B cell (primary cell): ENCODE measurements at regions not wholly inside any gene's neighbourhood (a gene's known extent, or its start where the extent isn't known, plus 50 kb on each side); places are given as distances from the start of the nearest gene placed in this dataset.
"Not testable (repeated sequence)": the region's sequence is repeated elsewhere in the genome, so short reads cannot be mapped to it uniquely, and the experiment has no call there.

ENCODE experiments used
- ATAC-seq: fragments of 200-7000 bp; cut with Tn5 transposase; one replicate; pipeline ENCODE4 v1.10.0; 2021; ENCODE audit warnings: low read depth, mild to moderate bottlenecking, moderate number of reproducible peaks, moderate library complexity
- CTCF ChIA-PET: fragments of 350-600 bp; sonication (Branson Sonifier 250); formaldehyde crosslinking; loops from one replicate; lab custom pipeline; 2021; ENCODE audit warnings: antibody characterized with exemption, inconsistent platforms; lab: Charles Lee
- POLR2A ChIA-PET: fragments of 350-600 bp; sonication (Branson Sonifier 250); formaldehyde crosslinking; loops from one replicate; lab custom pipeline; 2021; ENCODE audit warnings: antibody characterized with exemption; lab: Charles Lee
- DNase-seq: peaks from one replicate; pipeline ENCODE4 v3.0.0; 2013
- H2AFZ ChIP-seq: 2 replicates; pipeline ENCODE4 v1.6.1; 2012; ENCODE audit warnings: mild to moderate bottlenecking, low read depth, low read length; ENCODE audit not compliant: insufficient read depth, poor library complexity, severe bottlenecking
- H3K27ac ChIP-seq, 2 donors: 1 replicate in 1 of 2; 2 replicates in 1 of 2; pipeline ENCODE4 v1.5.1; 2012 to 2013; ENCODE audit warnings: low read length in 2 of 2, mild to moderate bottlenecking in 2 of 2, moderate library complexity in 1 of 2
- H3K27me3 ChIP-seq, 4 experiments: fragments of 200-600 bp in 1 of 4; sonication (generic) in 1 of 4; replicated peaks in 1 of 4; 1 replicate in 2 of 4; 2 replicates in 2 of 4; pipeline versions ENCODE4 v1.6.1 to v1.7.0; 2013 to 2016; ENCODE audit warnings: low read length in 3 of 4, mild to moderate bottlenecking in 2 of 4, mixed read lengths in 1 of 4, moderate library complexity in 1 of 4; ENCODE audit not compliant: insufficient read depth in 4 of 4, control insufficient read depth in 3 of 4; ENCODE audit errors: control extremely low read depth in 1 of 4
- H3K36me3 ChIP-seq, 2 experiments: replicated peaks in 1 of 2; 1 replicate in 1 of 2; 2 replicates in 1 of 2; pipeline versions ENCODE4 v1.6.1 to v1.7.1; 2013; ENCODE audit warnings: low read length in 1 of 2; ENCODE audit not compliant: insufficient read depth in 2 of 2, control insufficient read depth in 1 of 2; ENCODE audit errors: control extremely low read depth in 1 of 2, extremely low read depth in 1 of 2
- H3K4me1 ChIP-seq, 2 donors: fragments of 200-600 bp in 1 of 2; sonication (generic) in 1 of 2; 1 replicate in 1 of 2; 2 replicates in 1 of 2; pipeline versions ENCODE4 v1.5.1 to v1.6.1; 2013 to 2017; ENCODE audit warnings: low read length in 2 of 2; ENCODE audit not compliant: control insufficient read depth in 2 of 2, insufficient read depth in 2 of 2
- H3K4me2 ChIP-seq: replicated peaks from 2 replicates; pipeline ENCODE3; 2012; ENCODE audit warnings: mild to moderate bottlenecking, low read depth, low read length; ENCODE audit not compliant: poor library complexity, severe bottlenecking
- H3K4me3 ChIP-seq, 5 experiments: fragments of 200-600 bp in 1 of 5; sonication (generic) in 1 of 5; 1 replicate in 3 of 5; 2 replicates in 2 of 5; pipeline versions ENCODE4 v1.5.1 to v1.7.0; 2011 to 2016; ENCODE audit warnings: low read length in 4 of 5, mild to moderate bottlenecking in 4 of 5, low read depth in 2 of 5, control low read depth in 1 of 5, moderate library complexity in 1 of 5; ENCODE audit not compliant: insufficient read depth in 1 of 5; ENCODE audit errors: control extremely low read depth in 1 of 5, extremely low read depth in 1 of 5
- H3K79me2 ChIP-seq: fragments of 200-600 bp; sonication (generic); one replicate; pipeline ENCODE4 v1.6.0; 2016; ENCODE audit warnings: low read length; ENCODE audit not compliant: control insufficient read depth, insufficient read depth
- H3K9ac ChIP-seq: fragments of 200-600 bp; sonication (generic); 2 replicates; pipeline ENCODE4 v1.6.1; 2017; ENCODE audit warnings: mild to moderate bottlenecking, low read length, moderate library complexity
- H3K9me3 ChIP-seq, 3 donors: one replicate each; pipeline versions ENCODE4 v1.6.1 to v1.7.1; 2013; ENCODE audit warnings: low read length in 2 of 3; ENCODE audit not compliant: control insufficient read depth in 2 of 3, insufficient read depth in 1 of 3; ENCODE audit errors: control extremely low read depth in 1 of 3
- H4K20me1 ChIP-seq: 2 replicates; pipeline ENCODE4 v1.6.0; 2012; ENCODE audit warnings: mild to moderate bottlenecking, low read length; ENCODE audit not compliant: insufficient read depth, control insufficient read depth, poor library complexity, severe bottlenecking
- H3K27ac Mint-ChIP-seq: one replicate; pipeline ENCODE4 v1.8.0; 2021; ENCODE audit warnings: mixed read lengths
- H3K27me3 Mint-ChIP-seq: one replicate; pipeline ENCODE4 v1.8.0; 2021; ENCODE audit warnings: mixed read lengths
- H3K4me1 Mint-ChIP-seq: one replicate; pipeline ENCODE4 v1.8.0; 2021; ENCODE audit warnings: mixed read lengths
- H3K4me3 Mint-ChIP-seq: one replicate; pipeline ENCODE4 v1.8.0; 2021; ENCODE audit warnings: mixed read lengths
- H3K9me3 Mint-ChIP-seq: one replicate; pipeline ENCODE4 v1.8.0; 2022; ENCODE audit warnings: mixed read lengths; ENCODE audit not compliant: insufficient read depth
- EZH2 ChIP-seq: IDR thresholded peaks from 2 replicates; pipeline ENCODE4 v1.6.1; 2012; ENCODE audit warnings: borderline replicate concordance, low read depth, mild to moderate bottlenecking, moderate library complexity, low read length; ENCODE audit not compliant: insufficient read depth, poor library complexity, severe bottlenecking
- WGBS: methylation state at CpG from one replicate; pipeline ENCODE4 v1.1.5; 2013; ENCODE audit warnings: missing lambda C conversion rate; ENCODE audit not compliant: insufficient coverage; 5-methylcytosine and 5-hydroxymethylcytosine counted together
- intact Hi-C: fragments of 100-400 bp; cut with micrococcal nuclease; formaldehyde crosslinking; loops from one replicate; pipeline ENCODE4 v1.10.0; 2022
- TF ChIP-seq, protein P1 (sequence below): fragments of 200-600 bp; IDR thresholded peaks from one replicate; pipeline ENCODE4 v1.8.0; 2022; ENCODE audit warnings: antibody characterized with exemption, mild to moderate bottlenecking

DNA sequence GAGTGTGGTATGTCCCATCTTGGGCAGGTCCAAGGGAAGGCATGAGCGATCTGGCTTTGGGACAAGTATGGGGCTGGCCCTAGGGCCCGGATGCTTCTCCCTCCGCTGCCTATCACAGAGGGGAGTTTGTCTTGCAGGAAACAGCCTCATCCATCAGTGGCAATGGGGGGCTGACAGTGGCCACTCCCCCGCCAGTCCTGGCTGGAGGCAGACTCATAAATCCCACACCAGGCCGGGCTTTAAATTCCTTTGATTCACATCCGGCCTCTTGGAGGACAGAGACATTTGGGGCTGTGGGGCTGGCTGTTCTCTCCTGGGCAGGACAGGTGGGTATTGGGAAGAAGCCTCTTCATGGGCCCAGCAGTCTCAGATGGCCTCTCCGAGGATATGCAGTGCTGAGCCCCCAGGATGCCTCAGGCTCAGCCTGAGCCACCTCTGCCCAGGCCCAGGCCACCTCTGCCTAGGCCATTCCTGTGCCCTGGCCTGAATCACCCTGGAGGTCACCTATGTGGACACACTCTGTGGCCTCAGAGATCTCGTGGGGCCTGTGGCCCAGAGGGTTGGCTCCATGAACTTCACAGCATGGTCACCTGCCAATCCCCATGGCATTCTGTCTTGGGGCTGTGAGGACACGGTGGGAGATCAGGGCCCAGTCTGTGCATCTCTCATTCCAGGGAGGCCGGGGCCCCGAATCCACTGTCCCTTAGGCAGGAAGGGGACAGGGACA lies 84.2 kb upstream of the GOLGA6L4 start:
- ATAC-seq (no peak), DNase-seq (no peak)
- Histone ChIP-seq H2AFZ (no peak overlapping the region), H3K9ac (no peak overlapping the region), H3K4me3 (no peak overlapping the region), H3K36me3 (no peaks in the 10 kb centered on the region), H4K20me1 (no peaks in the 10 kb centered on the region), H3K27me3 (peaks cover 0 to 3% (median 0%) of the 10 kb centered on the region in 4 experiments), H3K79me2 (no peaks in the 10 kb centered on the region), H3K4me2 (no peak overlapping the region), H3K9me3 (no peaks in the 10 kb centered on the region), H3K27ac (no peak overlapping the region), H3K4me1 (peaks cover 0 to 8% of the 10 kb centered on the region in 2 donors)
- intact Hi-C loops: no loop called here
- H3K27ac Mint-ChIP-seq: no peak overlapping the region
- no peaks in the 10 kb centered on the region for H3K9me3 Mint-ChIP-seq
- ChIA-PET POLR2A (no interaction called here), CTCF (no interaction called here)
- peaks cover 10% of the 10 kb centered on the region for H3K27me3 Mint-ChIP-seq
- H3K4me3 Mint-ChIP-seq: no peak overlapping the region
- TF ChIP-seq EZH2: no peak
- TF ChIP-seq, protein P1, sequence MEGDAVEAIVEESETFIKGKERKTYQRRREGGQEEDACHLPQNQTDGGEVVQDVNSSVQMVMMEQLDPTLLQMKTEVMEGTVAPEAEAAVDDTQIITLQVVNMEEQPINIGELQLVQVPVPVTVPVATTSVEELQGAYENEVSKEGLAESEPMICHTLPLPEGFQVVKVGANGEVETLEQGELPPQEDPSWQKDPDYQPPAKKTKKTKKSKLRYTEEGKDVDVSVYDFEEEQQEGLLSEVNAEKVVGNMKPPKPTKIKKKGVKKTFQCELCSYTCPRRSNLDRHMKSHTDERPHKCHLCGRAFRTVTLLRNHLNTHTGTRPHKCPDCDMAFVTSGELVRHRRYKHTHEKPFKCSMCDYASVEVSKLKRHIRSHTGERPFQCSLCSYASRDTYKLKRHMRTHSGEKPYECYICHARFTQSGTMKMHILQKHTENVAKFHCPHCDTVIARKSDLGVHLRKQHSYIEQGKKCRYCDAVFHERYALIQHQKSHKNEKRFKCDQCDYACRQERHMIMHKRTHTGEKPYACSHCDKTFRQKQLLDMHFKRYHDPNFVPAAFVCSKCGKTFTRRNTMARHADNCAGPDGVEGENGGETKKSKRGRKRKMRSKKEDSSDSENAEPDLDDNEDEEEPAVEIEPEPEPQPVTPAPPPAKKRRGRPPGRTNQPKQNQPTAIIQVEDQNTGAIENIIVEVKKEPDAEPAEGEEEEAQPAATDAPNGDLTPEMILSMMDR: no peak
- 97% methylated on average over 6 of the region's 11 CpGs for WGBS
- peaks cover 8% of the 10 kb centered on the region for H3K4me1 Mint-ChIP-seq

DNA sequence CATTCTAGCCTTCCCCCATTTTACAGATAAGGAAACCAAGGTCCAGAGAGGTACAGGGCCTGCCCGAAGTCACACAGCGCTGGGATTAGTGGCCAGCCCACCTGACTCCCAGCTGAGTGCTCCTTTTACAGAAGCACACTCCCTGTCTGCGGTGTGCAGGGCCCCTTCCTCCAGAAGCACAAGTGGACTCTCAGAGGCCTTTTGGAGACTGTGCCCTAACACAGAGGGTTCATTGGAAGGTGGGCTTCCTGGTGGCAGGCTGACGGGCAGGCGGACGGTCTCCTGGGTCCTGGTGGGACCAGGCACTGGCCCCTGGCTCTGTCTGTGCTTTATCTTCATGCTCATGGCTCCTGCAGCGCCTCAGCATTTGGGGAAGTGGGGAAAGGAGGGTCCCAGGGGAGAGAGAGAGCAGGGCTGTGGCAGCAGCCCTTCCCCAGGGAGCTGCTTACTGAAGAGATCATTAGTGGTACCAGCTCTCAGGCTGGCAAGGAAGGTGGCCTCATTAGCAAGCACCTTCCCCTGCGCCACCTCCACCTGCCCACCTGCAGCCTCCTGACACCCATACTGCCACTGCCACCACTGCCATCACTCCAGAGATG lies 83.1 kb upstream of the GOLGA6L4 start:
- POLR2A ChIA-PET, H3K27me3 ChIP-seq, H3K9me3 ChIP-seq, H3K4me1 Mint-ChIP-seq, H4K20me1 ChIP-seq, H3K79me2 ChIP-seq, H3K4me3 ChIP-seq, H3K4me2 ChIP-seq, H2AFZ ChIP-seq, H3K36me3 ChIP-seq, intact Hi-C loops, H3K4me1 ChIP-seq, H3K27ac ChIP-seq, H3K27ac Mint-ChIP-seq, H3K9ac ChIP-seq, DNase-seq, H3K4me3 Mint-ChIP-seq, H3K9me3 Mint-ChIP-seq, CTCF ChIA-PET: not testable (repeated sequence)
- peak; percentile 72 for ATAC-seq
- 57% methylated on average over 6 of the region's 8 CpGs for WGBS
- H3K27me3 Mint-ChIP-seq: peaks cover 15% of the 10 kb centered on the region

DNA sequence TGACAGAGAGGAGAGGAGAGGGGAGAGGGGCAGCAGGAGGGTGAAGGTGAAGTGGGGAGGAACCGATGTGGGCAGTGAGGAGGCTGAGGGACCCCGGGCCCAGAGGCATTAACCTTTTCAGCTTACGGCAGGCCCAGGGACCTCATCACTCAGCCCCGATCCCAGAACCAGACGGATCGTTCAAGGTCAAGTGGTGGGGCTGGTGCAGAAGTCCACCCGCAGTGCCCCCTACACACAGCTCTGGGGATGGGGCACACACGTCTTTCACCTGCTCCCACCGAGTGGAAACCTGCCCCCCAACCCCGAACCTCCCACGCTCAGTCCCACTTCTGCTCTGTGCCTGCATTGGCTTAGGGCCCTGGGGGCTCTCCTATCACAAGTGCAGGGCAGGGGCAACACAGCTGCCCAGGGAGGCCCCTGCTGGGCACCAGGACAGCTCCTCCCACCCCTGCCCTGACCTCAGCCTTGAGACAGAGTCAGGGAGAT lies 81.9 kb upstream of the GOLGA6L4 start:
- CTCF ChIA-PET, H3K9ac ChIP-seq, H3K4me1 ChIP-seq, H3K27ac ChIP-seq, H3K27me3 Mint-ChIP-seq, H3K36me3 ChIP-seq, H3K4me3 ChIP-seq, intact Hi-C loops, ATAC-seq, H4K20me1 ChIP-seq, DNase-seq, H3K27me3 ChIP-seq, POLR2A ChIA-PET, H3K79me2 ChIP-seq, H3K9me3 ChIP-seq, H3K4me2 ChIP-seq, H2AFZ ChIP-seq, H3K9me3 Mint-ChIP-seq, H3K4me3 Mint-ChIP-seq, H3K27ac Mint-ChIP-seq, H3K4me1 Mint-ChIP-seq: not testable (repeated sequence)
- WGBS: 98% methylated on average over 11 of the region's 11 CpGs
